ENCODE measurements at regions not wholly inside any gene's neighbourhood (a gene's known extent, or its start where the extent isn't known, plus 50 kb on each side); places are given as distances from the start of the nearest gene placed in this dataset.
"Not testable (repeated sequence)": the region's sequence is repeated elsewhere in the genome, so short reads cannot be mapped to it uniquely, and the experiment has no call there.

- no peak for DNase-seq
Measured at GRCh38 chr15:47887241-47887800, 170.0 kb downstream of the SEMA6D start.

GRCh38 chr15:47888385-47889100 lies 171.2 kb downstream of the SEMA6D start:
- no peak for DNase-seq

GRCh38 chr15:47890397-47891150 lies 173.3 kb downstream of the SEMA6D start:
- DNase-seq = no peak

GRCh38 chr15:47897525-47897924 lies 180.2 kb downstream of the SEMA6D start:
- DNase-seq = no peak

- no peak for DNase-seq
Measured at GRCh38 chr15:47900751-47901150, 183.4 kb downstream of the SEMA6D start.

- no peak for DNase-seq
Measured at GRCh38 chr15:47903368-47903767, 186.1 kb downstream of the SEMA6D start.

- DNase-seq = no peak
Measured at GRCh38 chr15:47908486-47908885, 191.2 kb downstream of the SEMA6D start.

- no peak for DNase-seq
Measured at GRCh38 chr15:47908950-47909670, 191.8 kb downstream of the SEMA6D start.

GRCh38 chr15:47912910-47913309 lies 195.6 kb downstream of the SEMA6D start:
- not testable (repeated sequence) for DNase-seq

- no peak for DNase-seq
Measured at GRCh38 chr15:47917881-47918280, 200.6 kb downstream of the SEMA6D start.

- DNase-seq = no peak
Measured at GRCh38 chr15:47918877-47919276, 201.6 kb downstream of the SEMA6D start.

- no peak for DNase-seq
Measured at GRCh38 chr15:47924381-47924780, 196.4 kb upstream of the SLC24A5 start.

GRCh38 chr15:47929138-47929803 lies 191.5 kb upstream of the SLC24A5 start:
- no peak for DNase-seq

GRCh38 chr15:47932261-47932660 lies 188.5 kb upstream of the SLC24A5 start:
- no peak for DNase-seq

GRCh38 chr15:47932951-47933641 lies 187.7 kb upstream of the SLC24A5 start:
- DNase-seq = no peak

- DNase-seq = no peak
Measured at GRCh38 chr15:47933865-47934264, 186.9 kb upstream of the SLC24A5 start.

- DNase-seq = no peak
Measured at GRCh38 chr15:47934342-47934741, 186.4 kb upstream of the SLC24A5 start.

- no peak for DNase-seq
Measured at GRCh38 chr15:47937834-47938233, 183.0 kb upstream of the SLC24A5 start.

- DNase-seq = no peak
Measured at GRCh38 chr15:47944637-47945288, 176.0 kb upstream of the SLC24A5 start.

- no peak for DNase-seq
Measured at GRCh38 chr15:47945872-47946650, 174.7 kb upstream of the SLC24A5 start.

- no peak for DNase-seq
Measured at GRCh38 chr15:47949815-47950214, 171.0 kb upstream of the SLC24A5 start.

All from activated CD4-positive, alpha-beta T cell treated with anti-CD3 and anti-CD28 coated beads, Interleukin-2, Interleukin-6, amounts not matched to agents 100 ng/mL and 50 ng/mL, durations not matched to agents 16 hours and 8 hours (primary cell).